Fibroblast of pulmonary artery (primary cell): ENCODE measurements at regions not wholly inside any gene's neighbourhood (a gene's known extent, or its start where the extent isn't known, plus 50 kb on each side); places are given as distances from the start of the nearest gene placed in this dataset.
"Not testable (repeated sequence)": the region's sequence is repeated elsewhere in the genome, so short reads cannot be mapped to it uniquely, and the experiment has no call there.

Source experiments
- DNase-seq: peaks from one replicate; pipeline ENCODE4 v3.0.0-alpha.2; 2010; ENCODE audit warnings: low read depth
- H3K4me3 ChIP-seq: replicated peaks from 2 replicates; pipeline ENCODE4 v1.5.1; 2011; ENCODE audit warnings: low read depth, mild to moderate bottlenecking, control low read depth, low read length, moderate library complexity
- TF ChIP-seq, protein P1 (sequence below): IDR thresholded peaks from 2 replicates; pipeline ENCODE4 v1.5.1; 2011; ENCODE audit warnings: mild to moderate bottlenecking, control low read depth, low read length, inconsistent platforms; ENCODE audit errors: missing control alignments

DNA sequence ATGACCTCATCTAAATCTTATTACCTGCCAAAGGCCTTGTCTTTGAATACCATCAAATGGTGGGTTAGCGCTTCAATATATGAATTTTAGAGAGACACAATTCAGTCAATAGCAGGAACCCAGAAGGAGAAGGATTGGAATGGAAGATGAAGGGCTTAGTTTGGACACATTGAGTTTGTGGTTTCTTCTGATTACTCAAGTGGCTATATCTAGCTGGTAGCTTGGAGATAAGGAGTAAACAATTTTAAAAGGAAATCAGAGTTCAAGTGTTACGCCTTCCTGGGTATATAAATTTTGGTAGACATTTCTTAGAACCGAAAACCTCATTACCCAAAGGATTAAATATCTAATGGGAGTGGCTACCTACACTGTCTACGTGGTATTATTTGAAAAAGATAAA, 80.2 kb downstream of the RGS2 start:
- TF ChIP-seq, protein P1, sequence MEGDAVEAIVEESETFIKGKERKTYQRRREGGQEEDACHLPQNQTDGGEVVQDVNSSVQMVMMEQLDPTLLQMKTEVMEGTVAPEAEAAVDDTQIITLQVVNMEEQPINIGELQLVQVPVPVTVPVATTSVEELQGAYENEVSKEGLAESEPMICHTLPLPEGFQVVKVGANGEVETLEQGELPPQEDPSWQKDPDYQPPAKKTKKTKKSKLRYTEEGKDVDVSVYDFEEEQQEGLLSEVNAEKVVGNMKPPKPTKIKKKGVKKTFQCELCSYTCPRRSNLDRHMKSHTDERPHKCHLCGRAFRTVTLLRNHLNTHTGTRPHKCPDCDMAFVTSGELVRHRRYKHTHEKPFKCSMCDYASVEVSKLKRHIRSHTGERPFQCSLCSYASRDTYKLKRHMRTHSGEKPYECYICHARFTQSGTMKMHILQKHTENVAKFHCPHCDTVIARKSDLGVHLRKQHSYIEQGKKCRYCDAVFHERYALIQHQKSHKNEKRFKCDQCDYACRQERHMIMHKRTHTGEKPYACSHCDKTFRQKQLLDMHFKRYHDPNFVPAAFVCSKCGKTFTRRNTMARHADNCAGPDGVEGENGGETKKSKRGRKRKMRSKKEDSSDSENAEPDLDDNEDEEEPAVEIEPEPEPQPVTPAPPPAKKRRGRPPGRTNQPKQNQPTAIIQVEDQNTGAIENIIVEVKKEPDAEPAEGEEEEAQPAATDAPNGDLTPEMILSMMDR, result no peak
- H3K4me3 ChIP-seq, result no peak overlapping the region
- DNase-seq, result no peak

DNA sequence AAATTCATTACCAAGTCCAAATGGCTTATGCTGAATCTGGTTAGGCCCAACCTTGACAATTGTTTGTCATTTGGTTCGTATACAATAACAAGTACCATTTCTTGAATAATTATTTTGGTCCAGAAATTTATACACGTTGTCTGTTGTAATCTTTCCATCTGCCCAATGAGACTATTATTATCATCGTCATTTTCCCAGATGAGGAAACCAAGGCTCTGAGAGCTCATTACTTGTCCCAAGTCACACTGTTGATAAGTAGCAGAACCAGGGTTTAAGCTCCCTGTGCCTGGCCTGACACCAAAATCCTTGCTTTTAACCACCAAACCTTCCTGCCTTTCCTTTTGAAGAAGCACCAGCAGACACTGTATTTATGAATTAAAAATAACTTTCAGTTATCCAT, 81.3 kb downstream of the RGS2 start:
- TF ChIP-seq, protein P1, result no peak
- no peak overlapping the region for H3K4me3 ChIP-seq
- no peak for DNase-seq

GRCh38 chr1:192892934-192893333, 84.1 kb downstream of the RGS2 start:
- no peak for DNase-seq
- TF ChIP-seq, protein P1, result no peak

DNA sequence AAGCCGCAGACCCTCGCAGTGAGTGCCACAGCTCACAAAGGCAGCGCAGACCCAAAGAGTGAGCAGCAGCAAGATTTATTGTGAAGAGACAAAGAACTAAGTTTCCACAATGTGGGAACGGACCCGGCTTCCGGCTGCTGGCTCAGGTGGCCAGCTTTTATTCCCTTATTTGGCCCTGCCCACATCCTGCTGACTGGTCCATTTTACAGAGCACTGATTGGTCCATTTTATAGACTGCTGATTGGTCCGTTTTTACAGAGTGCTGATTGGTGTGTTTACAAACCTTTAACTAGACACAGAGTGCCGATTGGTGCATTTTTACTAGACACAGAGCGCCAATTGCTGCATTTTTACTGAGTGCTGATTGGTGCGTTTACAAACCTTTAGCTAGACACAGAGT, 86.6 kb downstream of the RGS2 start:
- not testable (repeated sequence) for H3K4me3 ChIP-seq, DNase-seq

More at GRCh38 chr1:192892934-192893333, 84.1 kb downstream of the RGS2 start:
- no peak overlapping the region for H3K4me3 ChIP-seq

- no peak overlapping the region for H3K4me3 ChIP-seq
Measured at GRCh38 chr1:192896376-192896775, 87.5 kb downstream of the RGS2 start.

DNA sequence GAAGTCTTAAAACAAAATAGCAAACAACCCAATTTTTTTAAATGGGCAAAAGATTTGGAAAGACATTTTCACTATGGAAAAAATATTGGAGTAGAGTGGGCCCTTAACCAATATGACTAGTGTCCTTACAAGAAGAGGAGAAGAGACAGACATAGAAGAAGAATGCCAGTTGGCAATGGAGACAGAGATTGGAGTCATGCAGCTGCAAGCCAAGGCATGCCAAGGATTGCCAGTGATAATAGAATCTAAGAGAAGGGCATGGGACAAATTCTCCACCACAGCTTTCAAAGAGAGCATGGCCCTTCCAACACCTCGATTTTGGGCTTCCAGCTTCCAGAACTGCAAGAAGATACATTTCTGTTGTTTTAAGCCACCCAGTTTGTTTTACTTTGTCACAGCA, 92.7 kb downstream of the RGS2 start:
- TF ChIP-seq, protein P1, result no peak
- H3K4me3 ChIP-seq, result no peak overlapping the region
- no peak for DNase-seq

More at GRCh38 chr1:192896376-192896775, 87.5 kb downstream of the RGS2 start:
- DNase-seq, result no peak
- TF ChIP-seq, protein P1, result no peak

DNA sequence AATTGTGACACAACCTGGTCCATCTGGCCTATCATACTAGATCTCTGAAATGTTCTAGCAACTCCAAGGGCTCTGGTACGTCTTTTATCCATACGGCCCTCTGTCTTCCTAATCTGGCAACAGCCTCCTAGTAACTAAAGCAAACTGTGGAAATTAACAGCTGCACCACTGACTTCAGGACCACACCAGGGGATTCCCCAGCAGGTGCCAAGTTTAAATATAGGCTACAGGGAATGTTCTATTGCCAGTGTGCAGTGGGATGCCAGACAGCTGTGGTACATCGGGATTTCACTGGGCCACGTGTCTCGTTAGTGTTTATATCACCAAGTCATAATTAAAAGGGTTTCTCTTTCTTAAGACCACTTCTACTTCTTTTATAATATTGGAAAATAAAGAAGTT, 94.3 kb downstream of the RGS2 start:
- no peak for DNase-seq
- TF ChIP-seq, protein P1, result no peak
- H3K4me3 ChIP-seq, result no peak overlapping the region
